GM23338 (cell line): ENCODE measurements at regions not wholly inside any gene's neighbourhood (a gene's known extent, or its start where the extent isn't known, plus 50 kb on each side); places are given as distances from the start of the nearest gene placed in this dataset.

Experiments used
- ATAC-seq: fragments of 200-7000 bp; cut with Tn5 transposase; 3 replicates; pipeline ENCODE4 v1.9.1; 2020
- DNase-seq: peaks from one replicate; pipeline ENCODE4 v3.0.0-alpha.2; 2015; ENCODE audit warnings: low spot score
- H2AFZ ChIP-seq: fragments of 200-600 bp; sonication (generic); 2 replicates; pipeline ENCODE4 v1.8.0; 2016; ENCODE audit warnings: antibody characterized with exemption, mild to moderate bottlenecking, moderate library complexity
- H3F3A ChIP-seq: fragments of 200-600 bp; sonication (generic); replicated peaks from 2 replicates; pipeline ENCODE4 v1.8.0; 2017; ENCODE audit warnings: antibody characterized with exemption, mixed run types, low read depth
- H3K27ac ChIP-seq: fragments of 200-600 bp; sonication (generic); 2 replicates; pipeline ENCODE4 v1.6.1; 2016; ENCODE audit warnings: low read depth
- H3K27me3 ChIP-seq: fragments of 200-600 bp; sonication (generic); 2 replicates; pipeline ENCODE4 v1.8.0; 2016; ENCODE audit warnings: mild to moderate bottlenecking, mixed run types, moderate library complexity; ENCODE audit not compliant: insufficient read depth
- H3K36me3 ChIP-seq: fragments of 200-600 bp; sonication (generic); 2 replicates; pipeline ENCODE4 v1.8.0; 2016; ENCODE audit warnings: mild to moderate bottlenecking; ENCODE audit not compliant: insufficient read depth
- H3K4me1 ChIP-seq: fragments of 200-600 bp; sonication (generic); 2 replicates; pipeline ENCODE4 v1.8.0; 2016; ENCODE audit warnings: mild to moderate bottlenecking, moderate library complexity; ENCODE audit not compliant: insufficient read depth
- H3K4me2 ChIP-seq: fragments of 200-600 bp; sonication (generic); 2 replicates; pipeline ENCODE4 v1.7.1; 2017; ENCODE audit warnings: mixed run types
- H3K4me3 ChIP-seq: fragments of 200-600 bp; sonication (generic); 2 replicates; pipeline ENCODE4 v1.6.1; 2016; ENCODE audit warnings: mixed run types
- H3K79me2 ChIP-seq: fragments of 200-600 bp; sonication (generic); replicated peaks from 2 replicates; pipeline ENCODE4 v1.8.0; 2017; ENCODE audit warnings: mild to moderate bottlenecking; ENCODE audit not compliant: insufficient read depth
- H3K9me2 ChIP-seq: fragments of 200-600 bp; sonication (generic); 2 replicates; pipeline ENCODE4 v1.8.0; 2017; ENCODE audit not compliant: insufficient read depth
- H4K20me1 ChIP-seq: fragments of 200-600 bp; sonication (generic); replicated peaks from 2 replicates; pipeline ENCODE4 v1.8.0; 2017; ENCODE audit warnings: mild to moderate bottlenecking; ENCODE audit not compliant: insufficient read depth
- H3K27ac Mint-ChIP-seq: 2 replicates; pipeline ENCODE4 v1.8.0; 2020; ENCODE audit warnings: inconsistent platforms, mild to moderate bottlenecking, moderate library complexity, mixed read lengths
- H3K27me3 Mint-ChIP-seq: 3 replicates; pipeline ENCODE4 v1.8.0; 2022; ENCODE audit warnings: low read depth, mild to moderate bottlenecking, moderate library complexity, mixed read lengths, inconsistent platforms; ENCODE audit not compliant: insufficient read depth, poor library complexity
- H3K36me3 Mint-ChIP-seq: 3 replicates; pipeline ENCODE4 v1.8.0; 2021; ENCODE audit warnings: low read depth, mild to moderate bottlenecking, inconsistent platforms, moderate library complexity, mixed read lengths
- H3K4me1 Mint-ChIP-seq: 3 replicates; pipeline ENCODE4 v1.8.0; 2020; ENCODE audit warnings: mild to moderate bottlenecking, inconsistent platforms, mixed read lengths
- H3K4me3 Mint-ChIP-seq: 3 replicates; pipeline ENCODE4 v1.8.0; 2021; ENCODE audit warnings: moderate library complexity, mild to moderate bottlenecking, inconsistent platforms, mixed read lengths
- H3K9me3 Mint-ChIP-seq: 3 replicates; pipeline ENCODE4 v1.8.0; 2020; ENCODE audit warnings: moderate library complexity, mild to moderate bottlenecking, inconsistent platforms, mixed read lengths
- EZH2 ChIP-seq: fragments of 200-600 bp; sonication (generic); IDR thresholded peaks from one replicate; pipeline ENCODE4 v1.8.0; 2017; ENCODE audit warnings: antibody characterized with exemption, mild to moderate bottlenecking, low read depth; ENCODE audit not compliant: unreplicated experiment
- EZH2phosphoT487 ChIP-seq: fragments of 200-600 bp; sonication (generic); IDR thresholded peaks from one replicate; pipeline ENCODE4 v1.8.1; 2018; ENCODE audit warnings: antibody characterized with exemption; ENCODE audit not compliant: unreplicated experiment
- JUNB ChIP-seq: IDR thresholded peaks from one replicate; pipeline ENCODE4 v1.6.1; 2016; ENCODE audit warnings: antibody characterized with exemption; ENCODE audit not compliant: unreplicated experiment
- POLR2AphosphoS5 ChIP-seq: IDR thresholded peaks from 2 replicates; pipeline ENCODE4 v1.6.1; 2016; ENCODE audit warnings: antibody characterized with exemption, low read depth
- REST ChIP-seq: IDR thresholded peaks from one replicate; pipeline ENCODE4 v1.6.1; 2018; ENCODE audit warnings: antibody characterized with exemption; ENCODE audit not compliant: unreplicated experiment
- STAT1 ChIP-seq: IDR thresholded peaks from one replicate; pipeline ENCODE4 v1.6.1; 2016; ENCODE audit warnings: antibody characterized with exemption; ENCODE audit not compliant: unreplicated experiment
- ZNF114 ChIP-seq: fragments of 250-450 bp; sonication (Bioruptor Pico); IDR thresholded peaks from 2 replicates; pipeline ENCODE4 v1.5.0; 2020; ENCODE audit warnings: mild to moderate bottlenecking, moderate library complexity
- ZNF462 ChIP-seq: fragments of 250-450 bp; sonication (Bioruptor Pico); IDR thresholded peaks from 2 replicates; pipeline ENCODE4 v1.5.0; 2020; ENCODE audit warnings: mild to moderate bottlenecking, moderate library complexity

- H2AFZ ChIP-seq, result no peak overlapping the region
- peaks cover 7% of the 10 kb centered on the region; the same call in 2 of the 3 replicates for H3K36me3 Mint-ChIP-seq
- DNase-seq, result no peak
Observed at GRCh38 chr2:114091010-114091409, 201.1 kb downstream of the ACTR3 start.

More at GRCh38 chr2:114091010-114091409, 201.1 kb downstream of the ACTR3 start:
- no peaks in the 10 kb centered on the region for H4K20me1 ChIP-seq
- H3K9me2 ChIP-seq, result no peaks in the 10 kb centered on the region
- H3K9me3 Mint-ChIP-seq, result peaks cover 47% of the 10 kb centered on the region
- peaks cover 1% of the 10 kb centered on the region for H3K27me3 Mint-ChIP-seq
- no peak overlapping the region for H3K4me3 ChIP-seq
- H3F3A ChIP-seq, result no peaks in the 10 kb centered on the region
- H3K4me1 Mint-ChIP-seq, result no peaks in the 10 kb centered on the region
- no peak for ATAC-seq
- no peak overlapping the region for H3K4me2 ChIP-seq
- H3K79me2 ChIP-seq, result no peaks in the 10 kb centered on the region
- H3K4me3 Mint-ChIP-seq, result no peak overlapping the region
- H3K36me3 ChIP-seq, result no peaks in the 10 kb centered on the region; the same call in 1 of the 2 replicates
- TF ChIP-seq JUNB (no peak), EZH2phosphoT487 (no peak), ZNF114 (CRISPR knock-in tag) (no peak), REST (no peak), STAT1 (no peak), EZH2 (no peak), ZNF462 (CRISPR knock-in tag) (no peak), POLR2AphosphoS5 (no peak)
- no peaks in the 10 kb centered on the region for H3K27me3 ChIP-seq
- no peaks in the 10 kb centered on the region for H3K4me1 ChIP-seq
- no peak overlapping the region for H3K27ac Mint-ChIP-seq
- no peak overlapping the region for H3K27ac ChIP-seq
